ENCODE measurements at regions not wholly inside any gene's neighbourhood (a gene's known extent, or its start where the extent isn't known, plus 50 kb on each side); places are given as distances from the start of the nearest gene placed in this dataset.

DNA sequence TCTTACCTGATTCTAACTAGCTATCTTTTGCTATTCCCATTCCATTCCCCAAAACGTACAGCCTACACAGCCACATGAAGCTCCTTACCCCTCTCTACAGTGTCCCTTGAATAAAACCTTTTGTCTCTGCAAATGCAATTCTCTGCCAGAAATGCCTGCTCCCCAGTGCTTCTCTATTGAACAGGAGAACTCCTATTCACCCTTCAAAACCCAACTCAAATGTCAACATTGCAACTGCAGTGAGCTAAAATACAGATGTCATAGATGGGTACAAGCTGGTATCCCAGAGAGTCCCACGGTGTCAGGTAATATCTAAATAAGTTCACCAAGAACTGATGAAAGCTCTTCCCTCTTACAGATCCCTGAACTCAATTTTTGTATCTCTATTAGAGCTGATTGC lies 421.7 kb downstream of the INSC start:
- no peak overlapping the region for H3K18ac ChIP-seq (ENCODE audit: low read length)
- no peak overlapping the region for H3K14ac ChIP-seq (ENCODE audit: low read length)
- H2AK5ac ChIP-seq (ENCODE audit: low read depth, low read length): no peak overlapping the region
- no peak overlapping the region for H2AFZ ChIP-seq (ENCODE audit: low read length)
- no peak overlapping the region for H3K23ac ChIP-seq (ENCODE audit: low read depth, low read length, poor library complexity)
- H2BK5ac ChIP-seq (ENCODE audit: low read length): no peak overlapping the region
- H3K79me1 ChIP-seq (ENCODE audit: low read depth, low read length): no peaks in the 10 kb centered on the region
- H2BK15ac ChIP-seq (ENCODE audit: low read length): no peak overlapping the region
- no peaks in the 10 kb centered on the region for H3K9me3 ChIP-seq (replicated peaks in 1 of 2; ENCODE audit: control insufficient read depth in 2 of 2, insufficient read depth in 1 of 2, low read depth in 1 of 2, low read length in 2 of 2)
- no peak overlapping the region for H3K27ac ChIP-seq (replicated peaks; ENCODE audit: low read length)
- no peak overlapping the region for H4K8ac ChIP-seq (ENCODE audit: low read depth, low read length)
- H4K91ac ChIP-seq (ENCODE audit: low read depth, low read length, poor library complexity): no peak overlapping the region
- no peak overlapping the region for H3K4me3 ChIP-seq (ENCODE audit: low read length in 2 of 2)
- no peak overlapping the region for H2BK12ac ChIP-seq (ENCODE audit: low read length)
- no peaks in the 10 kb centered on the region for H3K36me3 ChIP-seq (replicated peaks in 1 of 2; ENCODE audit: control insufficient read depth in 2 of 2, insufficient read depth in 2 of 2, low read length in 2 of 2)
- no CpG with 5 or more reads among the region's 2 CpGs for WGBS, 2 donors (ENCODE audit: extremely low coverage in 2 of 2, insufficient read length in 2 of 2, insufficient replicate concordance in 1 of 2)
- no peak overlapping the region for H2BK120ac ChIP-seq (ENCODE audit: low read depth, low read length)
- H3K9ac ChIP-seq (ENCODE audit: low read depth, low read length, poor library complexity): no peak overlapping the region
- no peaks in the 10 kb centered on the region for H3K27me3 ChIP-seq (ENCODE audit: control insufficient read depth in 3 of 3, insufficient read depth in 3 of 3, low read depth in 1 of 3, low read length in 3 of 3)
- no peaks in the 10 kb centered on the region for H3K4me1 ChIP-seq (ENCODE audit: control insufficient read depth in 2 of 2, insufficient read depth in 1 of 2, low read depth in 1 of 2, low read length in 2 of 2)
- DNase-seq (ENCODE audit: low spot score): no peak
- no peak overlapping the region for H3K4ac ChIP-seq (ENCODE audit: low read length)
- H3K4me2 ChIP-seq (ENCODE audit: insufficient read depth, low read length, poor library complexity, severe bottlenecking): no peak overlapping the region

DNA sequence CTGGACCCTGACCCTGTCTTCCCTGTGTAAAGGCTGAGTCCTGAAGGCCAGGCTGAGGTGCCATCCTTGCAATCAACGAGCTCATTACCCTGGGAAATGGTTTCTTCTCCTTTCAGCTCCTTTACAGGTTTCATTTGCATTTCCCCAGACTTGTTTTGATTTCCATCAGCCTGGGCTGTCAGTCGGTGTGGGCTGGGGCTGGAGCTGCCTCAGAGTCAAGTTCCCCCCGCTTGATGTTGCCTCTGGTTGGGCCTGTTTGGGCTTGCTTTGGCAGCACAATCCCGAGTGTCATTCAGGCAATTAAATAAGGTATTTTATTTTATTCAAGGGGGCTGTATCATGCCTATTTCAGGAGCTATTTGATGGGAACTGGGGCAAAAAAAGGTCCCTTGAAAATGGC lies 424.9 kb downstream of the INSC start:
- Histone ChIP-seq H3K4ac (ENCODE audit: low read length) (no peak overlapping the region), H3K9me3 (replicated peaks in 1 of 2; ENCODE audit: control insufficient read depth in 2 of 2, insufficient read depth in 1 of 2, low read depth in 1 of 2, low read length in 2 of 2) (no peaks in the 10 kb centered on the region), H4K8ac (ENCODE audit: low read depth, low read length) (no peak overlapping the region), H2BK12ac (ENCODE audit: low read length) (no peak overlapping the region), H4K91ac (ENCODE audit: low read depth, low read length, poor library complexity) (no peak overlapping the region), H3K27ac (replicated peaks; ENCODE audit: low read length) (no peak overlapping the region), H3K9ac (ENCODE audit: low read depth, low read length, poor library complexity) (no peak overlapping the region), H3K27me3 (ENCODE audit: control insufficient read depth in 3 of 3, insufficient read depth in 3 of 3, low read depth in 1 of 3, low read length in 3 of 3) (no peaks in the 10 kb centered on the region), H3K14ac (ENCODE audit: low read length) (no peak overlapping the region), H3K23ac (ENCODE audit: low read depth, low read length, poor library complexity) (no peak overlapping the region), H3K4me1 (ENCODE audit: control insufficient read depth in 2 of 2, insufficient read depth in 1 of 2, low read depth in 1 of 2, low read length in 2 of 2) (peaks cover 0 to 2% of the 10 kb centered on the region in 2 donors), H2AFZ (ENCODE audit: low read length) (no peak overlapping the region), H3K18ac (ENCODE audit: low read length) (no peak overlapping the region), H2AK5ac (ENCODE audit: low read depth, low read length) (no peak overlapping the region), H3K79me1 (ENCODE audit: low read depth, low read length) (no peaks in the 10 kb centered on the region), H3K4me2 (ENCODE audit: insufficient read depth, low read length, poor library complexity, severe bottlenecking) (no peak overlapping the region), H2BK120ac (ENCODE audit: low read depth, low read length) (no peak overlapping the region), H2BK15ac (ENCODE audit: low read length) (no peak overlapping the region), H2BK5ac (ENCODE audit: low read length) (no peak overlapping the region), H3K4me3 (ENCODE audit: low read length in 2 of 2) (no peak overlapping the region), H3K36me3 (replicated peaks in 1 of 2; ENCODE audit: control insufficient read depth in 2 of 2, insufficient read depth in 2 of 2, low read length in 2 of 2) (no peaks in the 10 kb centered on the region)
- DNase-seq (ENCODE audit: low spot score): no peak
- no CpG with 5 or more reads among the region's 4 CpGs for WGBS, 2 donors (ENCODE audit: extremely low coverage in 2 of 2, insufficient read length in 2 of 2, insufficient replicate concordance in 1 of 2)

DNA sequence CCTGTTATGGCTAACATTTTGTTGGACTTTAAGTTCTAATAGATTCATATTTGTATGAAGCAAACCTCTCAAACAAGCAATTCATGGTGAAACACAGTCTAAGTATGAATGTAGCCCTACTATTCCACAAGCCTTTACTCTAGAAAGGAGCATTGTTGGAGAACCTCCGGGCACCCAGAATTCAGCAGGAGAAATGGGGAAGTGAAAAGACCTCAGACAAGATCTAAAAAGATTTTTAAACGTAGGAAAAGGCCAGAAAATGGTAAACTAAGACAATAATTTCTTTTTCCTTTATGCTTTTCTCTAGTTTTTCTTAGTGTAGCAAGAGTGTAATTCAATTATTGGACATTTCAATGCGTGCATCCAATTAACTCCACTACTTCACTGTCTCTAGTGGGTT lies 426.4 kb downstream of the INSC start:
- H2AK5ac ChIP-seq (ENCODE audit: low read depth, low read length): no peak overlapping the region
- no peak overlapping the region for H3K23ac ChIP-seq (ENCODE audit: low read depth, low read length, poor library complexity)
- H2BK12ac ChIP-seq (ENCODE audit: low read length): no peak overlapping the region
- H3K4me3 ChIP-seq (ENCODE audit: low read length in 2 of 2): no peak overlapping the region
- no peak overlapping the region for H2AFZ ChIP-seq (ENCODE audit: low read length)
- peaks cover 0 to 2% of the 10 kb centered on the region in 2 donors for H3K4me1 ChIP-seq (ENCODE audit: control insufficient read depth in 2 of 2, insufficient read depth in 1 of 2, low read depth in 1 of 2, low read length in 2 of 2)
- no peak overlapping the region for H2BK120ac ChIP-seq (ENCODE audit: low read depth, low read length)
- H3K4ac ChIP-seq (ENCODE audit: low read length): no peak overlapping the region
- no peaks in the 10 kb centered on the region for H3K36me3 ChIP-seq (replicated peaks in 1 of 2; ENCODE audit: control insufficient read depth in 2 of 2, insufficient read depth in 2 of 2, low read length in 2 of 2)
- no peak overlapping the region for H3K4me2 ChIP-seq (ENCODE audit: insufficient read depth, low read length, poor library complexity, severe bottlenecking)
- no peak overlapping the region for H2BK15ac ChIP-seq (ENCODE audit: low read length)
- no peak overlapping the region for H3K27ac ChIP-seq (replicated peaks; ENCODE audit: low read length)
- no CpG with 5 or more reads among the region's 3 CpGs for WGBS, 2 donors (ENCODE audit: extremely low coverage in 2 of 2, insufficient read length in 2 of 2, insufficient replicate concordance in 1 of 2)
- no peaks in the 10 kb centered on the region for H3K27me3 ChIP-seq (ENCODE audit: control insufficient read depth in 3 of 3, insufficient read depth in 3 of 3, low read depth in 1 of 3, low read length in 3 of 3)
- H3K14ac ChIP-seq (ENCODE audit: low read length): no peak overlapping the region
- DNase-seq (ENCODE audit: low spot score): no peak
- H4K8ac ChIP-seq (ENCODE audit: low read depth, low read length): no peak overlapping the region
- no peak overlapping the region for H3K18ac ChIP-seq (ENCODE audit: low read length)
- H3K9ac ChIP-seq (ENCODE audit: low read depth, low read length, poor library complexity): no peak overlapping the region
- no peak overlapping the region for H4K91ac ChIP-seq (ENCODE audit: low read depth, low read length, poor library complexity)
- no peak overlapping the region for H2BK5ac ChIP-seq (ENCODE audit: low read length)
- H3K9me3 ChIP-seq (replicated peaks in 1 of 2; ENCODE audit: control insufficient read depth in 2 of 2, insufficient read depth in 1 of 2, low read depth in 1 of 2, low read length in 2 of 2): no peaks in the 10 kb centered on the region
- H3K79me1 ChIP-seq (ENCODE audit: low read depth, low read length): no peaks in the 10 kb centered on the region

DNA sequence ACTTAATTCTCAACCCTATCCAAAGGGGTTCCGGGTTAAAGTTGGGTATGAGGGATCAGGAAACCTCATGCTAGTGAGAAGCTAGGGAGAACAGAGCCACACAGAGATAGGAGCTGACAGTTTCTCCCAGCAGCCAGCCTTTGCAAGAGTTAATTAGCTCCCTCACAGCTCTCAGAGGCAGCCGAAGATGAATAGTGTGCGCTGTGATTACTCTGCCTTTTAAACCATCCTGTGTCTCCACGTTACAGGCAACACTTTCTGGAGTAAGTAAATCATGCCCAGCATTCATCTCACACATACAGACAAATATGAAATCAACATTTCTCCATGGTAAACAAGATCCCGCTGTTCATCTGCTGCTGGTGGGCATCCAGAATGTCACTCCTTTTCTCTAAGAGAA lies 429.6 kb downstream of the INSC start:
- H2BK5ac ChIP-seq (ENCODE audit: low read length): no peak overlapping the region
- no peak overlapping the region for H3K4ac ChIP-seq (ENCODE audit: low read length)
- no peaks in the 10 kb centered on the region for H3K79me1 ChIP-seq (ENCODE audit: low read depth, low read length)
- H2BK12ac ChIP-seq (ENCODE audit: low read length): no peak overlapping the region
- H3K9ac ChIP-seq (ENCODE audit: low read depth, low read length, poor library complexity): no peak overlapping the region
- H3K36me3 ChIP-seq (replicated peaks in 1 of 2; ENCODE audit: control insufficient read depth in 2 of 2, insufficient read depth in 2 of 2, low read length in 2 of 2): no peaks in the 10 kb centered on the region
- H2BK15ac ChIP-seq (ENCODE audit: low read length): no peak overlapping the region
- no peak overlapping the region for H2AFZ ChIP-seq (ENCODE audit: low read length)
- H3K23ac ChIP-seq (ENCODE audit: low read depth, low read length, poor library complexity): no peak overlapping the region
- H2BK120ac ChIP-seq (ENCODE audit: low read depth, low read length): no peak overlapping the region
- WGBS, 2 donors (ENCODE audit: extremely low coverage in 2 of 2, insufficient read length in 2 of 2, insufficient replicate concordance in 1 of 2): no CpG with 5 or more reads among the region's 5 CpGs
- H3K4me2 ChIP-seq (ENCODE audit: insufficient read depth, low read length, poor library complexity, severe bottlenecking): no peak overlapping the region
- H3K9me3 ChIP-seq (replicated peaks in 1 of 2; ENCODE audit: control insufficient read depth in 2 of 2, insufficient read depth in 1 of 2, low read depth in 1 of 2, low read length in 2 of 2): no peaks in the 10 kb centered on the region
- H3K14ac ChIP-seq (ENCODE audit: low read length): no peak overlapping the region
- no peak overlapping the region for H4K8ac ChIP-seq (ENCODE audit: low read depth, low read length)
- no peak overlapping the region for H4K91ac ChIP-seq (ENCODE audit: low read depth, low read length, poor library complexity)
- no peak overlapping the region for H3K4me3 ChIP-seq (ENCODE audit: low read length in 2 of 2)
- peaks cover 0 to 2% of the 10 kb centered on the region in 2 donors for H3K4me1 ChIP-seq (ENCODE audit: control insufficient read depth in 2 of 2, insufficient read depth in 1 of 2, low read depth in 1 of 2, low read length in 2 of 2)
- no peak overlapping the region for H2AK5ac ChIP-seq (ENCODE audit: low read depth, low read length)
- H3K18ac ChIP-seq (ENCODE audit: low read length): no peak overlapping the region
- DNase-seq (ENCODE audit: low spot score): no peak
- no peaks in the 10 kb centered on the region for H3K27me3 ChIP-seq (ENCODE audit: control insufficient read depth in 3 of 3, insufficient read depth in 3 of 3, low read depth in 1 of 3, low read length in 3 of 3)
- no peak overlapping the region for H3K27ac ChIP-seq (replicated peaks; ENCODE audit: low read length)

All from neuronal stem cell (in vitro differentiated cells).